Keratinocyte (primary cell): ENCODE measurements at regions not wholly inside any gene's neighbourhood (a gene's known extent, or its start where the extent isn't known, plus 50 kb on each side); places are given as distances from the start of the nearest gene placed in this dataset.

Experiments used
- DNase-seq: peaks from one replicate; pipeline ENCODE4 v3.0.0-alpha.2; 2011; ENCODE audit warnings: low read depth, missing footprints, low spot score
- FAIRE-seq: peaks from 2 replicates; lab custom pipeline; 2011; peaks lifted over from hg19 to GRCh38; lab: Jason Lieb, UNC
- H2AFZ ChIP-seq: 2 replicates; pipeline ENCODE4 v1.6.0; 2012; ENCODE audit warnings: low read length, control low read depth, inconsistent platforms; ENCODE audit not compliant: control insufficient read depth
- H3K27ac ChIP-seq: 2 replicates; pipeline ENCODE4 v1.5.1; 2011; ENCODE audit warnings: low read length; ENCODE audit not compliant: control insufficient read depth, insufficient read depth
- H3K27me3 ChIP-seq: 3 replicates; pipeline ENCODE4 v1.6.0; 2011; ENCODE audit warnings: low read length; ENCODE audit not compliant: control insufficient read depth, insufficient read depth; ENCODE audit errors: extremely low read depth
- H3K36me3 ChIP-seq, 2 experiments: 2 replicates in 1 of 2; 3 replicates in 1 of 2; pipeline ENCODE4 v1.5.1; 2011; ENCODE audit warnings: low read length in 2 of 2, mild to moderate bottlenecking in 1 of 2; ENCODE audit not compliant: control insufficient read depth in 2 of 2, insufficient read depth in 2 of 2; ENCODE audit errors: extremely low read depth in 1 of 2
- H3K4me1 ChIP-seq: 3 replicates; pipeline ENCODE4 v1.5.1; 2011; ENCODE audit warnings: low read length; ENCODE audit not compliant: control insufficient read depth, insufficient read depth; ENCODE audit errors: extremely low read depth
- H3K4me2 ChIP-seq: 3 replicates; pipeline ENCODE4 v1.6.0; 2011; ENCODE audit warnings: low read depth, low read length; ENCODE audit not compliant: control insufficient read depth, insufficient read depth; ENCODE audit errors: extremely low read depth
- H3K4me3 ChIP-seq, 3 experiments: fragments of 200-600 bp in 1 of 3; sonication (generic) in 1 of 3; 2 replicates in 2 of 3; 3 replicates in 1 of 3; pipeline ENCODE4 v1.5.1; 2011 to 2016; ENCODE audit warnings: low read length in 3 of 3, mild to moderate bottlenecking in 3 of 3, control low read depth in 2 of 3, inconsistent platforms in 1 of 3, low read depth in 1 of 3, mixed read lengths in 1 of 3, mixed run types in 1 of 3, moderate library complexity in 1 of 3; ENCODE audit not compliant: control insufficient read depth in 2 of 3, insufficient read depth in 2 of 3; ENCODE audit errors: extremely low read depth in 1 of 3
- H3K79me2 ChIP-seq: 2 replicates; pipeline ENCODE4 v1.6.0; 2012; ENCODE audit warnings: low read length; ENCODE audit not compliant: control insufficient read depth, insufficient read depth
- H3K9ac ChIP-seq: 3 replicates; pipeline ENCODE4 v1.6.0; 2011; ENCODE audit warnings: low read length; ENCODE audit not compliant: control insufficient read depth, insufficient read depth; ENCODE audit errors: extremely low read depth
- H3K9me1 ChIP-seq: 3 replicates; pipeline ENCODE4 v1.6.0; 2011; ENCODE audit warnings: low read length; ENCODE audit not compliant: control insufficient read depth, insufficient read depth; ENCODE audit errors: extremely low read depth
- H3K9me3 ChIP-seq: 2 replicates; pipeline ENCODE4 v1.5.1; 2012; ENCODE audit warnings: low read depth, low read length; ENCODE audit not compliant: control insufficient read depth
- H4K20me1 ChIP-seq: 3 replicates; pipeline ENCODE4 v1.6.0; 2011; ENCODE audit warnings: low read length; ENCODE audit not compliant: control insufficient read depth, insufficient read depth; ENCODE audit errors: extremely low read depth
- CTCF ChIP-seq, 3 experiments: IDR thresholded peaks in 1 of 3; conservative IDR thresholded peaks in 1 of 3; optimal IDR thresholded peaks in 1 of 3; 2 replicates in 2 of 3; 3 replicates in 1 of 3; pipeline versions ENCODE3 to v1.5.1; 2011; ENCODE audit warnings: low read length in 3 of 3, mild to moderate bottlenecking in 3 of 3, moderate library complexity in 2 of 3, control low read depth in 1 of 3, inconsistent platforms in 1 of 3; ENCODE audit not compliant: insufficient read depth in 2 of 3; ENCODE audit errors: extremely low read depth in 1 of 3
- EZH2 ChIP-seq: IDR thresholded peaks from one replicate; pipeline ENCODE4 v1.6.1; 2012; ENCODE audit warnings: inconsistent platforms, mild to moderate bottlenecking, low read length, moderate library complexity
- dilution Hi-C: fragments of 300-500 bp; cut with MboI; formaldehyde crosslinking; loops from one replicate; pipeline ENCODE4 v1.7.0; 2020; ENCODE audit warnings: low sequenced_read_pairs; ENCODE audit not compliant: extremely low pct_ligation_motif_present

- Histone ChIP-seq H3K27ac (peak overlapping the region; percentile 58), H2AFZ (peak overlapping the region; percentile 19), H3K4me1 (peaks cover 40% of the 10 kb centered on the region), H3K27me3 (no peaks in the 10 kb centered on the region), H3K36me3 (no peaks in the 10 kb centered on the region), H3K9ac (no peak overlapping the region), H3K4me3 (no peak overlapping the region), H3K9me3 (no peaks in the 10 kb centered on the region), H3K4me2 (peak overlapping the region; percentile 45), H3K79me2 (no peaks in the 10 kb centered on the region), H4K20me1 (no peaks in the 10 kb centered on the region), H3K9me1 (no peaks in the 10 kb centered on the region)
- DNase-seq = no peak
- peak; percentile 43 for FAIRE-seq
- dilution Hi-C loops = no loop called here
- TF ChIP-seq CTCF (optimal IDR thresholded peaks at IDR 0.05 in 1 of 3, IDR thresholded peaks at IDR 0.05 in 1 of 3, conservative IDR thresholded peaks at IDR 0.05 in 1 of 3; ENCODE audit: extremely low read depth in 1 of 3, insufficient read depth in 2 of 3, low read length in 3 of 3) (no peak), EZH2 (no peak)
Measured at GRCh38 chr6:74976026-74976425, 229.8 kb downstream of the COL12A1 start.

- H3K9ac ChIP-seq = no peak overlapping the region
- H3K79me2 ChIP-seq = no peaks in the 10 kb centered on the region
- H3K4me2 ChIP-seq = no peak overlapping the region
- no peak overlapping the region for H2AFZ ChIP-seq
- TF ChIP-seq EZH2 (no peak), CTCF (optimal IDR thresholded peaks at IDR 0.05 in 1 of 3, IDR thresholded peaks at IDR 0.05 in 1 of 3, conservative IDR thresholded peaks at IDR 0.05 in 1 of 3; ENCODE audit: extremely low read depth in 1 of 3, insufficient read depth in 2 of 3, low read length in 3 of 3) (no peak)
- H4K20me1 ChIP-seq = no peaks in the 10 kb centered on the region
- no peak for DNase-seq
- no peak overlapping the region for H3K27ac ChIP-seq
- no peaks in the 10 kb centered on the region for H3K36me3 ChIP-seq
- no peaks in the 10 kb centered on the region for H3K9me3 ChIP-seq
- dilution Hi-C loops = no loop called here
- no peaks in the 10 kb centered on the region for H3K9me1 ChIP-seq
- H3K27me3 ChIP-seq = no peaks in the 10 kb centered on the region
- peaks cover 22% of the 10 kb centered on the region for H3K4me1 ChIP-seq
- no peak for FAIRE-seq
- H3K4me3 ChIP-seq = no peak overlapping the region
Measured at GRCh38 chr6:74973591-74973990, 232.3 kb downstream of the COL12A1 start.
